GM21619 (cell line): ENCODE measurements at regions not wholly inside any gene's neighbourhood (a gene's known extent, or its start where the extent isn't known, plus 50 kb on each side); places are given as distances from the start of the nearest gene placed in this dataset.
A peak's percentile ranks its signal among the peaks of the same experiment; 100 is the strongest.

Source experiments
- ATAC-seq: cut with Tn5 transposase; IDR thresholded peaks from one replicate; pipeline ENCODE4 v1.9.1; 2021; ENCODE audit not compliant: unreplicated experiment

DNA sequence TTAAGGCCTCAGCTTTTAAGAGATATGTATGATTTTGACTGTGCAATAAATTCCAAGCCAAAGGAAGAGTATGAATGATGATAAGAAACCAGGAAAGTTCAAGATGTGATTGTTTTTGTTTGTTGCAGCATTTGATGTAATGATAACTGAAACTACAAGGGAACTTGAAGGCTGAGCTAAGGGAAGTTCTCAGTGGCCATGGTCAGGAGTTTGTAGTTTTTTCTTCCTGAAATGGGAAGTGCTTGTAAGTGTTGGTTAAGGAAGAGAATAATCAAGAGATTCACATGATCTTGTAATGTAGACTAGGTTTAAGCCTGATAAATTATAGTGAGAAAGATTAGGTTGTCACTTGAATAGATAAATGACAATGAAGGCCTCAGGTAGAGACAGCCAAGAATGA lies 53.4 kb downstream of the PTCHD4 start:
- no peak for ATAC-seq

DNA sequence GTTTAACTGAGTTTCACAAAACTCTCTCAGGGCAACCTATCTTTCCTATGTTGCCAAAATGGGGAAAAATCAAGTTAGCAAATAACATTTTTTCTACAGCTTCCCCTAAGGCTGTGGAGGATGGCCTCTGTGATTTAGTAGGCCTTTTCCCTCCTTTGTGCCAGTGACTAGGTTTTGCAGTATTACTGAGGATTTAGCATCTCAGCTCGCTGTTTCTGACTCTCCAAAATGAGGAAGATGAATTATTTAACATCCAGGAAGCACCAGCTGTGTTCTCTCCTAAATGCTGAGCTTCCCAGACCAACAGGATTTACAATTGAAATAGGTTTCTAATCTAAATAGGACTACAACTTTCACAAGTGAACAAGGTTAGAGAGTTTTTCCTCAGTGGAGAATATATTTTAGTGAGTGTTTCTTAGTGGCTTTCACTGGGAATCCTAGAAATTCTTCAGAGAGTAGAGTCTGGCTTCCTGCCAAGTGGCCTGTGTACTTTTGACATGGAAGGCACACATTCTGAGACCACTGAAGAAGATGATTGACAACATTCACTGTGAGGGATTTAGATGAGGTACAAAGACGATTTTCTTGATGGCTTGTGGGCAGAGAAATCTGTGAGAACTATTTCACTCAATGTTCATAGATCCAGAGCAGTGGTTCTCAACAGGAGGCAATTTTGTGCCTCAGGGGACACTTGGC lies 62.4 kb downstream of the PTCHD4 start:
- no peak for ATAC-seq

DNA sequence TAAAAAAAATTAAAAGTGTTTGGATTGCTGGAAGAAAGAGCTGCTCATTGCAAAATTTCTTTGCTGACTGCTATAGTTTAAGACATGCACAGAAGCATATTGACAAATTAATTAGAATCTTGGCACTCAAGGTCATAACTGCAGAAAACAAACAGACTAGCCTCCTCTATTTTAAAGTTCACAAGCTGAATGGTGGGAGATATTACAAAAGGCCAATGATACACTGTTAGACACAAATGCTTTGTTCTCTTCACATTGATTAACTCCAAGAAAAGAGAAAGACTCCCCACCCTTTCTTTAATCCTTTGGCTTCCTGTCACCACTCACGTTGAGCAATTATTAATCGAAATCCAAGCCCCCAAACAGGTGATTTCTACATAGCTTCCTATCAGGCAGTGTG lies 69.1 kb downstream of the PTCHD4 start:
- no peak for ATAC-seq

DNA sequence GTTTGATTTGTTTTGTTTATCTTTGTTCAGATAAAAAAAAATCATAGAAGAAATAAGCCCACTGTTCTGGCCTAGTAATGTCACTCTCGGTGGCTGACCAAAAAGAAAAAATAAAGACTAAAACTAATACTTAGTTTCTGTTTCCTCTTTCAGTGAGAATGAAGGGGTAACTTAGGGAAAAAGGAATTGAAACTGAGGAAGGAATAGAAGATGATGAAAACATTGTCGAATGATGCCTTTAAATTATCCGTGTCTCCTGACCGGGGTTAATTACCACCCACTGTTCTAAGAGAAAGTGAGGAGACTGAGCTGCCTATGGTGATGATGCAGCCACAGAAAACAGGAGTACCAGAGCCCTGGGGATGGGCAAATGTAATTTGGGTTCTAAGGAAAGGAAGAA lies 73.1 kb downstream of the PTCHD4 start:
- no peak for ATAC-seq

DNA sequence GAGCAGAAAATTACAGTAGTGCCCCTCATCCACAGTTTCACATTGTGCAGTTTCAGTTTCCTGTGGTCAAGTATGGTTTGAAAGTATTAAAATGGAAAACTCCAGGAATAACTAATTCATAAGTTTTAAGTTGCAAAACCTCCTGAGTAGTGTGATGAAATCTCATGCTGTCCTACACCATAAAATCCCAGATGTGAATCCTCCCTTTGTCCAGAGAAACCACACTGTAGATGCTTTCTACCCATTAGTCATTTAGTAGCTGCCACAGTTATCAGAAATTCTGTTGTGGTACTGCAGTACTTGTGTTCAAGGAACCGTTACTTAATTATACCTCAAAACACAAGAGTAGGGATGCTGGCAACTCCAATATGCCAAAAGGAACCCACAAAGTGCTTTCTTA lies 74.7 kb downstream of the PTCHD4 start:
- no peak for ATAC-seq

DNA sequence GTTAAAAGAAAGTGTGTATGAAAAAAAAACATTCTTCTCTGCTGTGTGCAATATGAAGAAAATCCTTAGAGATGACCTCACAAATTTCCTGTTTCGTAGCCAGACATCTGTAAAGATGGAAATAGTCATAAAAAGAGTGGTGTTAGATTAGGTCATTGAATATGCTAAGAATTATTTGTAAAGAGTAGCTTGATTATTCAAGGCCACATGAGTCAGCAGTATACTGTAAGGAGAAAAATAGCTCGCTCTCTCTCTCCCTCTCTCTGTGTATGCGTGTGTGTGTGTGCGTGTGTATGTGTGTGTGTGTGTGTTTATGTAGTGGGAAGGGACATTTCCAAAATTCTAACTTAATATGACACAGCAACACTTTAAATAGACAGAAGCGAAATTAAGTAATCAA lies 78.8 kb downstream of the PTCHD4 start:
- ATAC-seq, result no peak

DNA sequence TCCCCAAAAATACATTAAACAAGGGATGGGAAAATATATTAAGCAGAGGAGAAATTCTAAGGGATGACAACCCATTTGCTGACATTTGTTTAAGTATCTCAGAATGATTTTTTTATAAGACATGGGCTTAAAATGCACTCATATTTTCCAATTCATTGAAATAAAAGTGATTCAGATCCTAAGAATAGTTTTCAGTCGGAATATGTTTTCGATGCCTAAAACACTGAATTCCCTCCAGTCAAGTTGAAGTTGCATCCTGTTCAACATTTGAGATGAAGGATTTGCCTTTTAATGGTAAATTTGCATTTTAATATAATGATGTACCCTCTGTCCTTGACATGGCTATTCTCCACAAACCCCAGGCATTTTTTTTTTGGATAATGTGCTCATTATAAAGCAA lies 79.3 kb downstream of the PTCHD4 start:
- no peak for ATAC-seq

DNA sequence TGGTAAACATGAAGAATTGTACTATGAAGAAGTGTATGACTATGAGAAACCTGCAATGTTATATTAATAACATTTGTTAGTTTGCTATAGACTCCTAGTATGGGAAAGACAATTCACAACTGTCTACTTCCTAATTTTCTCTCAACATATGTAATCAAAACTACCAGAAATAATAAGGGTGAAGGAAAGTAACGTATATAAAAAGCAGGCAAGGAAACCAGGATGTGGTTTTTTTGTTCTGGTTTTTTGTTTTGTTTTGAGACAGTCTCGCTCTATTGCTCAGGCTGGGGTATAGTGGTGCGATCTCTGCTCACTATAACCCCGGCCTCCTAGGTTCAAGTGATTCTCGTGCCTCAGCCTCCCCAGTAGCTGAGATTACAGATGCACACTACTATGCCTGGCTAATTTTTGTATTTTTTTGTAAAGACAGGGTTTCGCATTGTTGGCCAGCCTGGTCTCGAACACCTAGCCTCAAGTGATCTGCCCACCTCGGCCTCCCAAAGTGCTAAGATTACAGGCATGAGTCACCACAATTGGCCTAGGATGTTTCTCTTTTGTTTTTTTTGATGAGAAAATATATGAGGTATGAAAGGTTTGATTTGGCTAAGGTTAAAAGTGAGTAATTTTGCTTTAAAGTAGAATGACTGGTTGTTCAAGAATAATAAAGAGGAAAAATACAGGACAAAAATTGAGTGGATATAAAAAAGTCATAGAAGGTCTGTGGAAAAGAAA lies 83.1 kb downstream of the PTCHD4 start:
- peak; percentile 51 for ATAC-seq

DNA sequence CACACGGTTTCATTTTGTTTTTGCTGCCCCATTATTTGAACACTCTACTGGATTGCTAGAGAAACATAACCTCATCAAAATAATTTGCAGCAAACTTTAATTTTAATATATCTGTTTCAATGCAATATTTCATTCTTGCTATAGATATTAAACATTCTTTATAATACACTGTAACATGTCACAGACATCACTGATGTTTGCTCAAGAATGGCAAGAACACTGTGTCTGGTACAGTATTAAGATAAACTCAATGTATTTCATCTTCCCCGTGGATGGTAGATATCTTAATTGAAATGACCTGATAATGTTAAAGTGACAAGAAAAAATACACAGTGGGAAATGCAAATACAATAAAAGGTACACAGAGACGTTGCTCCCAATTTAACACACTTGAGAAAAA lies 86.0 kb downstream of the PTCHD4 start:
- no peak for ATAC-seq

DNA sequence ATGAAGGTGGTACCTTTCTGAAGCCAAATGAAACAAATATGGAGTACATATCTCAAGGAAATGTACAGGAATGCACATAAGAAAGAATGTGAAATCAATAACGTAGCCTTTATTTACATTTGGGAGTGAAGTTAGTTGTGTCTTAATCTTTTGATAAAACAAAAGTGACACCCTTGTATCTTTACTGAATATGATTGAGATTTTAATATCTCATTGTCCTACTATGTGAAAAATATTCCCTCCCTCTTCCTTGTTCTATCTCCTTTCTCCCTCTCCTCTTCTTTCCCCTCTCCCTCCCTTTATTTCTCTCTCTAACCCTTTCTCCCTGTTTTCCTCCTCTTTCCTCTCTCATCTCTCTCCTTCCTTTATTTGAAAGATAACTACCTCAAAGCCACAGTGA lies 89.1 kb downstream of the PTCHD4 start:
- no peak for ATAC-seq

DNA sequence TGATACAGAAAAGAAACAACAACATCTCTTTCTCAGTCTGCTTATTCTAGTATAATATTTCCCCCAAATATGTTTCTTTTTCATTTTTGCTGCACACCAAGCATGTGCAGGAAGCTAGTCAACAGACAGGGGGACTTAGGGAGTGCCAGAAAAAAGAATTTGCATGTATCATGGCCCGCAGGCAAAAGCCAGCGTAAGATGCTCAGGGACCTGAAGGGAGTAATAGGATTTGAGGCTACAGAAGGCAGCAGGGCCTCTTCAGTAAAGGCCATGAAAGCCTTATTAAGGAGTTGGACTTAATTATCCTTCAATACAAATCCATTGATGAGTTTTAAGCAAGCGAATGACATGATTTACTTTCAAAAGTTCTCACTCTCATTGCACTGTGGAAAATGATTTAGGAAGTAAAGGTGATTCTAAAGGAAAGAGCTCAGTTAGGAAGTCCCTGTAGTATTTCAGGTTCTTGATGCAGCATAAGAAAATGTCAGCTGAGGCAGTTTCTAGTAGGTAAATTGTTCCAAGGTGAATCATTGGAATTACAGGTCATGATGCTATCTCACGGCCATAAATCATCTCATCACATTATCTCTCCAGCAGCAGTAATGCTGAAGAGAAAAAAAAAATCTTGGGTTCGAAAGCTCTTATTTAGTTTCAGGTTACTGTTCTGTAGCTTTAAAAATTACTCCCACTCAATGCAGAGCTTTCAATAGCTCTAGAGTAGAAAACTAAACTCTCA lies 94.8 kb downstream of the PTCHD4 start:
- no peak for ATAC-seq

DNA sequence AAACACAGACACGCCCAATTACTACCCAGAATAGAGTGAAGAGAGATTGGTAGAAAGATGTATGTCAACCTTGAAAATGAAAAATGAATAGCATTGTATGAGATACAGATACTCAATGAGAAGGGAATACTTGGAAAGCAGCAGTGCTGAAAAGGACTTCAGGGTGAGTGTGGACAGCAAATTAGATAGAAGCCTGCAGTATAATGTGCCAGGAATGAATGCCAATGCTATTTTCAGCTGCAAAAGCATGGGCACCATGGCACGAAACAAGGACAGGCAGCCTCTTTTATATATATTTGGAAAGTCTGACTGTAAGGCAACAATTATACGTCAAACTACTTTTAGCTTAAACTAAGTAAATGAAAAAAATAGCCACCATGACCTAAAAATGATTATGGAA lies 118.2 kb downstream of the PTCHD4 start:
- ATAC-seq, result no peak

DNA sequence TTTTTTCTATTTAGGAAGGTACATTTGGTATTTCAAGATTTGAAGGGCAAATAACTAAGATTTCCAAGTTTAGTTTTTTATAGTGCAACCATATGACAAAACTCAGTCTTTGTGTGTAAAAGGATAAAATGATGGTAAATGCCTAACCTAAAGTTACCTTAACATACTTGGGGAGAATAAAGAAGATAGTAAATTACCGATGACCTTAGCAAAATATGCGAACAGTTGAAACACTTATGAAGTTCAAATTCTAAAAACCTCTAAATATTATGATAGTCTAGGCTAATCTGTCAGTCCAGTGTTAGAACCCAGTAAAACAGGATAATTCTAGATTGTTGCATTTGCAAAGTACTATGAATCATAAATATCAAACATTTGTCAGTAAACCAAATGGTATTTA lies 127.5 kb downstream of the PTCHD4 start:
- no peak for ATAC-seq

DNA sequence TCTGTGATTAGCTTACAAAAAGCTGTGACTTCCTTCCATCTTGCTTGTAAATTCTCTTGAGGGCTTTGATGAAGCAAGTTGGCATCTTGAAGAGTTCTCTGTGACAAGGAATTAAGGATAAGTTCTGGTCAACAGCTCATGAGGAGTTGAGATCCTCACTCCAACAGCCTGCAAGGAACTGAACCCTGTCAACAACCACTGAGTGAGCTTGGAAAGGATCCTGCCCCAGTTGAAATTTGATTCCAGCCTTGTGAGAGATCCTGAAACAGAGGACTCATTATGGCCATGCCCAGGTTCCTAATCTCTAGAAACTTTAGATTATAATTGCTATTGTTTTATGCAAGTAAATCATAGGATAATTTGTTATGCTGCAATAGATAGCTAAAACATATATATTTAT lies 133.7 kb downstream of the PTCHD4 start:
- ATAC-seq, result no peak

DNA sequence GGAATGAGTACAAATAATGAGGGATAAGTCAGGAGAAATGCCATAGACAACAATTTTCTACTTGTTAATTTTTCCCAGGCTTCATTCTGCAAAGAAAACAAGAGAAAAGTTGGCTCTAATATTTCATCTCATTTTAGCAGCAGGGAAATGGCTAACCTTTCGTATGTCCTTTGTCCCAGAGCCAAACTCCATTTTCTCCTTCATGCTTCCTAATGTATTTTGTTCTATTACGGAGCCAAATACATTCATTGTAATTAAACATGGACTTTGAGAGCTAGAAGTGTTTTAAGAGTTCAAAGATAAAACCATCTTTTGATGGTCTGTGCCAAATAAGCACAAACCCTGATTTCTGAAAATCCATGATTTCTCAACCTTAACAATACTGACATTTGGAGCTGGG lies 136.9 kb downstream of the PTCHD4 start:
- no peak for ATAC-seq

DNA sequence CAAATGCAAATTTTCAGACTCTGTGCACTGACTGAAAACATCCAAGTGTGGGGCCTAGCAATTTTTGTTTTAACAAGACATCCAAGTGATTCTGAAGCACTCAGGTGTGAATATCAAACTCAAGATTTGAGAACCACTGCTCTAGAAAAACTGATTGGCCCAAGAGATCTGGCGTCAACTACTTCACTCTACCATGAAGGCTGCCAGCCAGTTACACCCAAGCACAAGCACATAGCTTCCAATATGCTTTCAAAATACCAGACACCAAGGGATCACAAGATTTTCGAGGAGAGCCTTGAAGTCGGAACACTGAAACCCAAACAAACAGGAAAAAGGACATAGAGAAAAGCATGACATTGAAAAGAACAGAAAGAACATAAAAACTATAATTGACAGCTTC lies 140.2 kb downstream of the PTCHD4 start:
- no peak for ATAC-seq

DNA sequence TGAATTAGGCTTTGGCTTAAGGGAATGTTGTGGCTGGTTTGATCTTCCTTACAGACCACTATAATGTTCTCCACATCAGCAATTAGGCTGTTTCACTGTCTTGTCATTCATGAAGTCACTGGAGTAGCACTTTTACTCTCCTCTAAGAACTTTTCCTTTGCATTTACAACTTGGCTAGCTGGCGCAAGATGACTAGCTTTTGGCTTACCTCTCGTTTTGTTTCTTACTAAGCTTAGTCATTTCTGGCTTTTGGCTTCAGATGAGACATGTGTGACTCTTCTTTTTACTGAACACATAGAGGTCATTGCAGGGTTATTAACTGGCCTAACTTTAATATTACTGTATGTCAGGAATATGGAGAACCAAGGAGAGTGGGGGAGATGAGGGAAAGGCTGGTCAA lies 143.2 kb downstream of the PTCHD4 start:
- no peak for ATAC-seq

DNA sequence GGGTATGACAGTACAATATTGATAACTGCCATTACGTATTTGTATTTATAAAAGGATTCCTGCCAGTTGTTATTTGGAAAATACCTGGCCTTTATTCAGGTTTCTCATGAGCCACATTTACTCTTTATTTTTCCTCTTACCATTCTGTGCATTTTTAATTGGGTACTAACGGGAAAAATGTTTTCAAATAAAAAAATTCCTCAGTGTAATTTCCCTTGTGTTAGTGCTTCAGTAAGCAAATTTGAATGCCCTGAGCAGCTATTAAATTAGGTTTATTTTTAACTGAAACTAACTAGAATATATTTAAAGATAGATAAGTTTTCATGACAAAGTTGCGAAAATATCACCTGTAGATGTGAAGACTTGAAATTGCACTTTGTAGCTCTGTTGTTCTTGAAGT lies 146.0 kb downstream of the PTCHD4 start:
- no peak for ATAC-seq

DNA sequence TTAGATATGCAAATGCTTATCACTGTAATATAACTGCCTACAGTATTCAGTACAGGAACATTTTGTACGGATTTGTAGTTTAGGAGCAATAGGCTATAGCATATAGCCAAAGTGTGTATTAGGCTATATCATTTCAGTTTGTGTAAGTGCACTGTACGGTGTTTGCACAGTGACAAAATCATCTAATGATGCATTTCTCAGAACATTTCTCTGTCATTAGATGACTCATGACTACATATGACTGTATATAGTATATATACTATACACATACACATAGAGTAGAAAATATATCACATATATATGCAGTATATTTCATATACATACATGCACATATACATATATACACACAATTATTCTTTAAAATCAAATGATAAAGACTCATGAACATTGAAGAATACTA lies 158.4 kb downstream of the PTCHD4 start:
- ATAC-seq, result no peak

DNA sequence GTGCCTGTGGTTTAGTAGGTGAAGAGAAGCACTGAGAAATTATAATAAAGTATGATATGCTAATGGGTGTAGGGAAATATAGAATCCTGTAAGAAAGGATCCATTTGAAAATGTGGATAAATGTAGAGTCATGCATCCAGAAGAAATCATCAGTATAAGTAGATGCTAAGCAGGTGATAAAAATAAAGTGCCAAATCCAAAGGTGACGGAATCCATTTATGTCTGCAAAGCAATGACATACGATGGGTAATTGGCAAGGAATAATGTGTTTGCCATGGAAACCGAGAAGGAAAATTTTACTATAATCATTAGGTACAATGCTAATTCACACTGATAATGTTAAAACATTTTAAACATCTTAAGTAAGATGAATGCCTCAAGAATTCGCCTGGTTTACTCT lies 163.0 kb downstream of the OPN5 start:
- ATAC-seq, result no peak

DNA sequence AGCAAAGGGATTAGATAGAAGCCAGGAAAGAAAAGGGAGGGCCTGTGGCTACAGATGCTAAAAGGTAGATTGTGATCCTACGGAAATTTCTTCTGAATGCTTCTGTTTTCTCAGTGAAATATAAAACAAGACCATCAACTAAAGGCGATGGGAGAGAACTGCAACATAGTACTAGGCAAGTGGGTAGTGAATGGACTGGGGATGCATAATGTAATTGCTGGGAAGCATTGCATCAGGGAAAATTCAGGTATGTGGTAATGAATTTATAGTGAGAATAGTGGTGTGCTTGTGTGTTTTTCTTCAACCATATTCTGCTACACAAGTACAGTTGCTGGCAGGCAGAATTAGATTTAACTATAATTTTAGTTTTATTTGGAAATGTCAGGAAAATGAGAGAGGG lies 156.6 kb downstream of the OPN5 start:
- ATAC-seq, result no peak

DNA sequence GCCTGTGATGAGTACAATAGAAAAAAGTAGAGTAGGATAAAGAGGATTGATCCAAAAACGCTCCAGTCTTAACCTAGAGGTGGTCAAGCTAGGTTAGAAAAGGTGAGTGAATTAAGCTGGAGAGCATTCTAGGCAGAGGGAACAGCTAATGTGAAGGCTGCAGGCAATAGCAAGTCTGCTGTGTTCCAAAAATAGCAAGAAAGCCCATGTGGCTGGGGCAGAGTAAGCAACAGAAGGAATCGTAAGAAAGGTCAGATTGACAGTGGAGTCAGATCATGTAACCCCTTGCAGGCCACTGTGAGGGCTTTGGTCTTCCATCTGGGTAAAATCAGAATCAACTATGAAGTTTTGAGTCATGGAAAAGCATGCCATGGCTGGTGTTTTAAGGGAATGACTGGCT lies 155.0 kb downstream of the OPN5 start:
- ATAC-seq, result no peak
